Upper lobe of left lung (tissue), 4 donors: ENCODE measurements at regions not wholly inside any gene's neighbourhood (a gene's known extent, or its start where the extent isn't known, plus 50 kb on each side); places are given as distances from the start of the nearest gene placed in this dataset.
"Not testable (repeated sequence)": the region's sequence is repeated elsewhere in the genome, so short reads cannot be mapped to it uniquely, and the experiment has no call there.

Experiments used
- POLR2AphosphoS5 ChIP-seq, 2 donors: sonication (generic); formaldehyde crosslinking; IDR thresholded peaks; one replicate each; pipeline ENCODE4 v1.5.1; 2017; ENCODE audit warnings: antibody characterized with exemption in 2 of 2
- TF ChIP-seq, protein P1 (sequence below), 6 experiments: fragments of 450-650 bp in 4 of 6; fragments of 200-600 bp in 2 of 6; sonication (generic) in 2 of 6; IDR thresholded peaks; one replicate each; pipeline ENCODE4 v1.5.1; 2016 to 2019; ENCODE audit warnings: antibody characterized with exemption in 6 of 6

DNA sequence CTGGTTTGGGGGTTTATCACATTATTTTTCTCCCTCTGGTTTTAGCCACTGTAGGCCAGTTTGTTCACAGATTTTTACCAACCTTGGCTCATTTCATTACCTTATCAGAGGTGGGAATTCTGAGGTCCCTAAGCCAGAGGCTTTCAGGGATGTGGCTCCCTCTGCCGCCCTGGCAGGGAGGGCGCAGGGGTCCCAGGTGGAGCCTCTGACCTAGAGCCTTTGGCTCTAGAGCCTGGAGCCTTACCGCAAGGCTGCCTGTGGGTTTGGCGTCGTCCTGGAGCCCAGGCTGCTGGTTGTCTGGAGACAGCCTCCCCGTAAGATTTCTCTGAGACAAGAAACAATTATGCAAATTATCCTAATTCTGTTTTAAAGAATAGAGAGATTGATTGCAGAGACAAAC lies 188.0 kb downstream of the LMLN start:
- TF ChIP-seq POLR2AphosphoS5 (IDR thresholded peaks at IDR 0.05), result not testable (repeated sequence)
- TF ChIP-seq, protein P1, sequence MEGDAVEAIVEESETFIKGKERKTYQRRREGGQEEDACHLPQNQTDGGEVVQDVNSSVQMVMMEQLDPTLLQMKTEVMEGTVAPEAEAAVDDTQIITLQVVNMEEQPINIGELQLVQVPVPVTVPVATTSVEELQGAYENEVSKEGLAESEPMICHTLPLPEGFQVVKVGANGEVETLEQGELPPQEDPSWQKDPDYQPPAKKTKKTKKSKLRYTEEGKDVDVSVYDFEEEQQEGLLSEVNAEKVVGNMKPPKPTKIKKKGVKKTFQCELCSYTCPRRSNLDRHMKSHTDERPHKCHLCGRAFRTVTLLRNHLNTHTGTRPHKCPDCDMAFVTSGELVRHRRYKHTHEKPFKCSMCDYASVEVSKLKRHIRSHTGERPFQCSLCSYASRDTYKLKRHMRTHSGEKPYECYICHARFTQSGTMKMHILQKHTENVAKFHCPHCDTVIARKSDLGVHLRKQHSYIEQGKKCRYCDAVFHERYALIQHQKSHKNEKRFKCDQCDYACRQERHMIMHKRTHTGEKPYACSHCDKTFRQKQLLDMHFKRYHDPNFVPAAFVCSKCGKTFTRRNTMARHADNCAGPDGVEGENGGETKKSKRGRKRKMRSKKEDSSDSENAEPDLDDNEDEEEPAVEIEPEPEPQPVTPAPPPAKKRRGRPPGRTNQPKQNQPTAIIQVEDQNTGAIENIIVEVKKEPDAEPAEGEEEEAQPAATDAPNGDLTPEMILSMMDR (IDR thresholded peaks at IDR 0.05), result not testable (repeated sequence)
